Astrocyte (in vitro differentiated cells and primary cell): ENCODE measurements at regions not wholly inside any gene's neighbourhood (a gene's known extent, or its start where the extent isn't known, plus 50 kb on each side); places are given as distances from the start of the nearest gene placed in this dataset.

Source experiments
- DNase-seq: peaks from one replicate; pipeline ENCODE4 v3.0.0-alpha.2; 2010; ENCODE audit warnings: low read depth
- FAIRE-seq: peaks from 2 replicates; lab custom pipeline; 2011; peaks lifted over from hg19 to GRCh38; lab: Jason Lieb, UNC
- H2AFZ ChIP-seq: 2 replicates; pipeline ENCODE4 v1.6.0; 2012; ENCODE audit warnings: low read depth, low read length, inconsistent platforms
- H3K27ac ChIP-seq: 2 replicates; pipeline ENCODE4 v1.5.1; 2011; ENCODE audit warnings: low read depth, low read length, inconsistent platforms
- H3K27me3 ChIP-seq: 2 replicates; pipeline ENCODE4 v1.6.0; 2011; ENCODE audit warnings: low read length, inconsistent platforms; ENCODE audit not compliant: insufficient read depth
- H3K36me3 ChIP-seq: 2 replicates; pipeline ENCODE4 v1.5.1; 2011; ENCODE audit warnings: low read length, inconsistent platforms; ENCODE audit not compliant: insufficient read depth
- H3K4me1 ChIP-seq: 2 replicates; pipeline ENCODE4 v1.5.1; 2011; ENCODE audit warnings: low read length, inconsistent platforms; ENCODE audit not compliant: insufficient read depth
- H3K4me2 ChIP-seq: 2 replicates; pipeline ENCODE4 v1.6.0; 2012; ENCODE audit warnings: low read length, inconsistent platforms
- H3K4me3 ChIP-seq: 2 replicates; pipeline ENCODE4 v1.5.1; 2011; ENCODE audit warnings: low read depth, mild to moderate bottlenecking, low read length, inconsistent platforms; ENCODE audit not compliant: insufficient read depth
- H3K79me2 ChIP-seq: 2 replicates; pipeline ENCODE4 v1.6.0; 2012; ENCODE audit warnings: mild to moderate bottlenecking, low read length, inconsistent platforms; ENCODE audit not compliant: insufficient read depth
- H3K9ac ChIP-seq: 2 replicates; pipeline ENCODE4 v1.6.0; 2012; ENCODE audit warnings: mild to moderate bottlenecking, low read length, inconsistent platforms
- H3K9me3 ChIP-seq: 2 replicates; pipeline ENCODE4 v1.5.1; 2012; ENCODE audit warnings: low read depth, mild to moderate bottlenecking, low read length, inconsistent platforms; ENCODE audit not compliant: insufficient read depth
- H4K20me1 ChIP-seq: 2 replicates; pipeline ENCODE4 v1.6.0; 2012; ENCODE audit warnings: low read length, inconsistent platforms; ENCODE audit not compliant: insufficient read depth
- H3K27ac Mint-ChIP-seq: one replicate; pipeline ENCODE4 v1.8.0; 2021; ENCODE audit warnings: mild to moderate bottlenecking, mixed read lengths; ENCODE audit not compliant: unreplicated experiment
- H3K27me3 Mint-ChIP-seq: one replicate; pipeline ENCODE4 v1.8.0; 2021; ENCODE audit warnings: low read depth, mixed read lengths; ENCODE audit not compliant: unreplicated experiment
- H3K36me3 Mint-ChIP-seq: one replicate; pipeline ENCODE4 v1.8.0; 2021; ENCODE audit warnings: low read depth, mixed read lengths; ENCODE audit not compliant: unreplicated experiment
- H3K4me1 Mint-ChIP-seq: one replicate; pipeline ENCODE4 v1.8.0; 2021; ENCODE audit warnings: low read depth, mixed read lengths; ENCODE audit not compliant: unreplicated experiment
- H3K4me3 Mint-ChIP-seq: one replicate; pipeline ENCODE4 v1.8.0; 2021; ENCODE audit warnings: mild to moderate bottlenecking, moderate library complexity, mixed read lengths; ENCODE audit not compliant: unreplicated experiment
- H3K9me3 Mint-ChIP-seq: one replicate; pipeline ENCODE4 v1.8.0; 2021; ENCODE audit warnings: mild to moderate bottlenecking, mixed read lengths; ENCODE audit not compliant: unreplicated experiment
- CTCF ChIP-seq: IDR thresholded peaks from 2 replicates; pipeline ENCODE4 v1.5.1; 2011; ENCODE audit warnings: low read depth, mild to moderate bottlenecking, inconsistent platforms, low read length, moderate library complexity; ENCODE audit not compliant: insufficient read depth
- EZH2 ChIP-seq: IDR thresholded peaks from 2 replicates; pipeline ENCODE4 v1.6.1; 2012; ENCODE audit warnings: mild to moderate bottlenecking, low read length, inconsistent platforms; ENCODE audit not compliant: insufficient read depth

- H3K4me1 Mint-ChIP-seq, result no peaks in the 10 kb centered on the region
- H3K27me3 ChIP-seq, result no peaks in the 10 kb centered on the region
- DNase-seq (no peak), FAIRE-seq (no peak)
- no peaks in the 10 kb centered on the region for H3K36me3 Mint-ChIP-seq
- H3K79me2 ChIP-seq, result no peaks in the 10 kb centered on the region
- no peak overlapping the region for H3K4me3 Mint-ChIP-seq
- H3K4me2 ChIP-seq, result no peak overlapping the region
- H2AFZ ChIP-seq, result no peak overlapping the region
- TF ChIP-seq EZH2 (no peak), CTCF (no peak)
- no peaks in the 10 kb centered on the region for H4K20me1 ChIP-seq
- H3K9me3 Mint-ChIP-seq, result no peaks in the 10 kb centered on the region
- no peaks in the 10 kb centered on the region for H3K4me1 ChIP-seq
- no peaks in the 10 kb centered on the region for H3K36me3 ChIP-seq
- no peaks in the 10 kb centered on the region for H3K27me3 Mint-ChIP-seq
- no peak overlapping the region for H3K9ac ChIP-seq
- no peak overlapping the region for H3K27ac Mint-ChIP-seq
- no peaks in the 10 kb centered on the region for H3K9me3 ChIP-seq
- no peak overlapping the region for H3K27ac ChIP-seq
- H3K4me3 ChIP-seq, result no peak overlapping the region
Measured at GRCh38 chr18:34281722-34282121, 57.0 kb upstream of the NOL4 start.

- no peak overlapping the region for H3K27ac ChIP-seq
- H3K4me1 Mint-ChIP-seq, result no peaks in the 10 kb centered on the region
- no peak overlapping the region for H3K9ac ChIP-seq
- H4K20me1 ChIP-seq, result no peaks in the 10 kb centered on the region
- H3K4me2 ChIP-seq, result no peak overlapping the region
- H3K27me3 Mint-ChIP-seq, result no peaks in the 10 kb centered on the region
- no peak for FAIRE-seq
- no peak overlapping the region for H3K4me3 ChIP-seq
- no peaks in the 10 kb centered on the region for H3K36me3 Mint-ChIP-seq
- H3K9me3 ChIP-seq, result no peaks in the 10 kb centered on the region
- H3K27me3 ChIP-seq, result no peaks in the 10 kb centered on the region
- DNase-seq, result no peak
- TF ChIP-seq EZH2 (no peak), CTCF (no peak)
- H3K4me3 Mint-ChIP-seq, result no peak overlapping the region
- H3K79me2 ChIP-seq, result no peaks in the 10 kb centered on the region
- no peaks in the 10 kb centered on the region for H3K4me1 ChIP-seq
- H2AFZ ChIP-seq, result no peak overlapping the region
- no peak overlapping the region for H3K27ac Mint-ChIP-seq
- peaks cover 4% of the 10 kb centered on the region for H3K9me3 Mint-ChIP-seq
- no peaks in the 10 kb centered on the region for H3K36me3 ChIP-seq
Measured at GRCh38 chr18:34283506-34283905, 58.8 kb upstream of the NOL4 start.

GRCh38 chr18:34287825-34288224 lies 63.1 kb upstream of the NOL4 start:
- TF ChIP-seq EZH2 (no peak), CTCF (no peak)
- H3K9me3 Mint-ChIP-seq, result peaks cover 5% of the 10 kb centered on the region
- no peak overlapping the region for H3K27ac ChIP-seq

More at GRCh38 chr18:34287825-34288224, 63.1 kb upstream of the NOL4 start:
- Histone ChIP-seq H3K4me1 (no peaks in the 10 kb centered on the region), H3K27me3 (no peaks in the 10 kb centered on the region), H4K20me1 (no peaks in the 10 kb centered on the region), H3K36me3 (no peaks in the 10 kb centered on the region), H3K4me3 (no peak overlapping the region), H3K9me3 (no peaks in the 10 kb centered on the region), H3K9ac (no peak overlapping the region), H3K4me2 (no peak overlapping the region), H3K79me2 (no peaks in the 10 kb centered on the region), H2AFZ (no peak overlapping the region)
- no peaks in the 10 kb centered on the region for H3K36me3 Mint-ChIP-seq
- no peaks in the 10 kb centered on the region for H3K27me3 Mint-ChIP-seq
- no peak overlapping the region for H3K27ac Mint-ChIP-seq
- no peak for FAIRE-seq
- H3K4me3 Mint-ChIP-seq, result no peak overlapping the region
- no peaks in the 10 kb centered on the region for H3K4me1 Mint-ChIP-seq
- no peak for DNase-seq
